ENCODE measurements at regions not wholly inside any gene's neighbourhood (a gene's known extent, or its start where the extent isn't known, plus 50 kb on each side); places are given as distances from the start of the nearest gene placed in this dataset.

DNA sequence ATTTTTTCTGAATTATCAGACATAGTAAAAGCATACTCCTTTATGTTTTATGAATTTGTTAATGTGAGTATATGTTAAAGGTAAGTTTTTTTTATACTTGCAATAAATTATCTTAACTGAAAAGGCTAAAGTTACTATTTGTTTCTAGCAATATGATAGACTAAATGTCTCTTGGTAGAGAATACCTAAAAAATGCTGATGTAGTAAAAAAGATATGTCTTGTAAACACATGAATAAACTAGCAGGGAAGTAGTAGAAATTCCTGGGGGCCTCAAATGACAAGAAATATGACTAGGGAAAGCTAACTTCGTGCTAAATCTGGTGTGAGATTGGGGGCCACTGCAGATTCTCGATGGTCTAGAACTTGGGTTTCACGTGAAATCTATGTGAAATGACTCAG is 188.1 kb upstream of the CACNA1E start:
- no peak for TF ChIP-seq CTCF (conservative IDR thresholded peaks at IDR 0.05)
- 88 to 95% methylated on average over 3 of the region's 3 CpGs for WGBS, 2 experiments (ENCODE audit: insufficient coverage in 1 of 2, insufficient read length in 1 of 2)
- peaks cover 15% of the 10 kb centered on the region for H3K27me3 ChIP-seq (ENCODE audit: control insufficient read depth, insufficient read depth, low read length, poor library complexity, severe bottlenecking)
- H3K4me3 ChIP-seq (ENCODE audit: low read length), result no peak overlapping the region
- no peak overlapping the region for H3K9ac ChIP-seq (ENCODE audit: extremely low read depth, low read length, poor library complexity, severe bottlenecking)
- Mint-ChIP-seq H3K27me3 (ENCODE audit: insufficient read depth) (peaks cover 45% of the 10 kb centered on the region), H3K4me3 (no peak overlapping the region), H3K4me1 (no peaks in the 10 kb centered on the region), H3K9me3 (no peaks in the 10 kb centered on the region), H3K36me3 (ENCODE audit: low read depth) (no peaks in the 10 kb centered on the region), H3K27ac (no peak overlapping the region)
- no peak overlapping the region for H3K27ac ChIP-seq (ENCODE audit: low read depth, low read length)
- DNase-seq, result no peak
- no peaks in the 10 kb centered on the region for H3K9me3 ChIP-seq (ENCODE audit: control insufficient read depth, low read length)
- H3K36me3 ChIP-seq (ENCODE audit: control insufficient read depth, insufficient read depth, low read length), result no peaks in the 10 kb centered on the region
- H3K4me1 ChIP-seq (ENCODE audit: control insufficient read depth, insufficient read depth, low read length), result no peaks in the 10 kb centered on the region

- Mint-ChIP-seq H3K36me3 (ENCODE audit: low read depth) (no peaks in the 10 kb centered on the region), H3K4me3 (no peak overlapping the region), H3K27me3 (ENCODE audit: insufficient read depth) (peaks cover 37% of the 10 kb centered on the region), H3K27ac (no peak overlapping the region), H3K9me3 (no peaks in the 10 kb centered on the region), H3K4me1 (no peaks in the 10 kb centered on the region)
- DNase-seq, result no peak
- Histone ChIP-seq H3K36me3 (ENCODE audit: control insufficient read depth, insufficient read depth, low read length) (no peaks in the 10 kb centered on the region), H3K9me3 (ENCODE audit: control insufficient read depth, low read length) (no peaks in the 10 kb centered on the region), H3K9ac (ENCODE audit: extremely low read depth, low read length, poor library complexity, severe bottlenecking) (no peak overlapping the region), H3K27me3 (ENCODE audit: control insufficient read depth, insufficient read depth, low read length, poor library complexity, severe bottlenecking) (peaks cover 8% of the 10 kb centered on the region), H3K4me3 (ENCODE audit: low read length) (no peak overlapping the region), H3K4me1 (ENCODE audit: control insufficient read depth, insufficient read depth, low read length) (no peaks in the 10 kb centered on the region), H3K27ac (ENCODE audit: low read depth, low read length) (no peak overlapping the region)
- no peak for TF ChIP-seq CTCF (conservative IDR thresholded peaks at IDR 0.05)
- WGBS, 2 experiments (ENCODE audit: insufficient coverage in 1 of 2, insufficient read length in 1 of 2), result 93% methylated on average over 2 of the region's 2 CpGs; no CpG with 5 or more reads in 1 of the 2 experiments
These were observed 187.1 kb upstream of the CACNA1E start for GRCh38 chr1:181296180-181296579.

- Histone ChIP-seq H3K27ac (ENCODE audit: low read depth, low read length) (no peak overlapping the region), H3K9ac (ENCODE audit: extremely low read depth, low read length, poor library complexity, severe bottlenecking) (no peak overlapping the region), H3K4me3 (ENCODE audit: low read length) (no peak overlapping the region), H3K9me3 (ENCODE audit: control insufficient read depth, low read length) (no peaks in the 10 kb centered on the region), H3K36me3 (ENCODE audit: control insufficient read depth, insufficient read depth, low read length) (no peaks in the 10 kb centered on the region), H3K4me1 (ENCODE audit: control insufficient read depth, insufficient read depth, low read length) (no peaks in the 10 kb centered on the region), H3K27me3 (ENCODE audit: control insufficient read depth, insufficient read depth, low read length, poor library complexity, severe bottlenecking) (peaks cover 22% of the 10 kb centered on the region)
- peak; percentile 69 for DNase-seq
- no peak for TF ChIP-seq CTCF (conservative IDR thresholded peaks at IDR 0.05)
- Mint-ChIP-seq H3K4me3 (no peak overlapping the region), H3K4me1 (peaks cover 2% of the 10 kb centered on the region), H3K36me3 (ENCODE audit: low read depth) (no peaks in the 10 kb centered on the region), H3K27me3 (ENCODE audit: insufficient read depth) (peaks cover 30% of the 10 kb centered on the region), H3K9me3 (no peaks in the 10 kb centered on the region), H3K27ac (no peak overlapping the region)
- 41 to 53% methylated on average over 2 to 3 of the region's 3 CpGs for WGBS, 2 experiments (ENCODE audit: insufficient coverage in 1 of 2, insufficient read length in 1 of 2)
These were observed 175.2 kb upstream of the CACNA1E start for GRCh38 chr1:181308098-181308497.

All from endodermal cell (in vitro differentiated cells).